ENCODE measurements at regions not wholly inside any gene's neighbourhood (a gene's known extent, or its start where the extent isn't known, plus 50 kb on each side); places are given as distances from the start of the nearest gene placed in this dataset.

GRCh38 chr5:57817924-57818323 lies 335.3 kb upstream of the ACTBL2 start:
- TF ChIP-seq EP300 (IDR thresholded peaks at IDR 0.05) (no peak), CTCF (IDR thresholded peaks at IDR 0.05) (no peak)
